Keratinocyte (primary cell): ENCODE measurements at regions not wholly inside any gene's neighbourhood (a gene's known extent, or its start where the extent isn't known, plus 50 kb on each side); places are given as distances from the start of the nearest gene placed in this dataset.

ENCODE experiments used
- DNase-seq: peaks from one replicate; pipeline ENCODE4 v3.0.0-alpha.2; 2011; ENCODE audit warnings: low read depth, missing footprints, low spot score
- FAIRE-seq: peaks from 2 replicates; lab custom pipeline; 2011; peaks lifted over from hg19 to GRCh38; lab: Jason Lieb, UNC
- H2AFZ ChIP-seq: 2 replicates; pipeline ENCODE4 v1.6.0; 2012; ENCODE audit warnings: low read length, control low read depth, inconsistent platforms; ENCODE audit not compliant: control insufficient read depth
- H3K27ac ChIP-seq: 2 replicates; pipeline ENCODE4 v1.5.1; 2011; ENCODE audit warnings: low read length; ENCODE audit not compliant: control insufficient read depth, insufficient read depth
- H3K27me3 ChIP-seq: 3 replicates; pipeline ENCODE4 v1.6.0; 2011; ENCODE audit warnings: low read length; ENCODE audit not compliant: control insufficient read depth, insufficient read depth; ENCODE audit errors: extremely low read depth
- H3K36me3 ChIP-seq, 2 experiments: 2 replicates in 1 of 2; 3 replicates in 1 of 2; pipeline ENCODE4 v1.5.1; 2011; ENCODE audit warnings: low read length in 2 of 2, mild to moderate bottlenecking in 1 of 2; ENCODE audit not compliant: control insufficient read depth in 2 of 2, insufficient read depth in 2 of 2; ENCODE audit errors: extremely low read depth in 1 of 2
- H3K4me1 ChIP-seq: 3 replicates; pipeline ENCODE4 v1.5.1; 2011; ENCODE audit warnings: low read length; ENCODE audit not compliant: control insufficient read depth, insufficient read depth; ENCODE audit errors: extremely low read depth
- H3K4me2 ChIP-seq: 3 replicates; pipeline ENCODE4 v1.6.0; 2011; ENCODE audit warnings: low read depth, low read length; ENCODE audit not compliant: control insufficient read depth, insufficient read depth; ENCODE audit errors: extremely low read depth
- H3K4me3 ChIP-seq, 3 experiments: fragments of 200-600 bp in 1 of 3; sonication (generic) in 1 of 3; 2 replicates in 2 of 3; 3 replicates in 1 of 3; pipeline ENCODE4 v1.5.1; 2011 to 2016; ENCODE audit warnings: low read length in 3 of 3, mild to moderate bottlenecking in 3 of 3, control low read depth in 2 of 3, inconsistent platforms in 1 of 3, low read depth in 1 of 3, mixed read lengths in 1 of 3, mixed run types in 1 of 3, moderate library complexity in 1 of 3; ENCODE audit not compliant: control insufficient read depth in 2 of 3, insufficient read depth in 2 of 3; ENCODE audit errors: extremely low read depth in 1 of 3
- H3K79me2 ChIP-seq: 2 replicates; pipeline ENCODE4 v1.6.0; 2012; ENCODE audit warnings: low read length; ENCODE audit not compliant: control insufficient read depth, insufficient read depth
- H3K9ac ChIP-seq: 3 replicates; pipeline ENCODE4 v1.6.0; 2011; ENCODE audit warnings: low read length; ENCODE audit not compliant: control insufficient read depth, insufficient read depth; ENCODE audit errors: extremely low read depth
- H3K9me1 ChIP-seq: 3 replicates; pipeline ENCODE4 v1.6.0; 2011; ENCODE audit warnings: low read length; ENCODE audit not compliant: control insufficient read depth, insufficient read depth; ENCODE audit errors: extremely low read depth
- H3K9me3 ChIP-seq: 2 replicates; pipeline ENCODE4 v1.5.1; 2012; ENCODE audit warnings: low read depth, low read length; ENCODE audit not compliant: control insufficient read depth
- H4K20me1 ChIP-seq: 3 replicates; pipeline ENCODE4 v1.6.0; 2011; ENCODE audit warnings: low read length; ENCODE audit not compliant: control insufficient read depth, insufficient read depth; ENCODE audit errors: extremely low read depth
- CTCF ChIP-seq, 3 experiments: IDR thresholded peaks in 1 of 3; conservative IDR thresholded peaks in 1 of 3; optimal IDR thresholded peaks in 1 of 3; 2 replicates in 2 of 3; 3 replicates in 1 of 3; pipeline versions ENCODE3 to v1.5.1; 2011; ENCODE audit warnings: low read length in 3 of 3, mild to moderate bottlenecking in 3 of 3, moderate library complexity in 2 of 3, control low read depth in 1 of 3, inconsistent platforms in 1 of 3; ENCODE audit not compliant: insufficient read depth in 2 of 3; ENCODE audit errors: extremely low read depth in 1 of 3
- EZH2 ChIP-seq: IDR thresholded peaks from one replicate; pipeline ENCODE4 v1.6.1; 2012; ENCODE audit warnings: inconsistent platforms, mild to moderate bottlenecking, low read length, moderate library complexity
- dilution Hi-C: fragments of 300-500 bp; cut with MboI; formaldehyde crosslinking; loops from one replicate; pipeline ENCODE4 v1.7.0; 2020; ENCODE audit warnings: low sequenced_read_pairs; ENCODE audit not compliant: extremely low pct_ligation_motif_present

GRCh38 chr20:48421547-48421946 lies 406.3 kb downstream of the PREX1 start:
- TF ChIP-seq EZH2, result no peak
- TF ChIP-seq CTCF (optimal IDR thresholded peaks at IDR 0.05 in 1 of 3, IDR thresholded peaks at IDR 0.05 in 1 of 3, conservative IDR thresholded peaks at IDR 0.05 in 1 of 3; ENCODE audit: extremely low read depth in 1 of 3, insufficient read depth in 2 of 3, low read length in 3 of 3), result peak in 1 of 3 experiments; percentile 32
- H3K9me1 ChIP-seq, result no peaks in the 10 kb centered on the region
- no peak for DNase-seq
- dilution Hi-C loops, result no loop called here
- no peak overlapping the region for H3K4me3 ChIP-seq
- H3K27me3 ChIP-seq, result no peaks in the 10 kb centered on the region
- H3K27ac ChIP-seq, result no peak overlapping the region
- H3K79me2 ChIP-seq, result no peaks in the 10 kb centered on the region
- H3K4me1 ChIP-seq, result no peaks in the 10 kb centered on the region
- no peak overlapping the region for H3K4me2 ChIP-seq
- H3K36me3 ChIP-seq, result no peaks in the 10 kb centered on the region
- H2AFZ ChIP-seq, result no peak overlapping the region
- H3K9me3 ChIP-seq, result no peaks in the 10 kb centered on the region
- H4K20me1 ChIP-seq, result no peaks in the 10 kb centered on the region
- FAIRE-seq, result no peak
- no peak overlapping the region for H3K9ac ChIP-seq

- no peak for DNase-seq
- FAIRE-seq, result no peak
- H2AFZ ChIP-seq, result no peak overlapping the region
- dilution Hi-C loops, result no loop called here
- H3K4me3 ChIP-seq, result no peak overlapping the region
- H3K27me3 ChIP-seq, result no peaks in the 10 kb centered on the region
- no peaks in the 10 kb centered on the region for H3K79me2 ChIP-seq
- H3K9ac ChIP-seq, result no peak overlapping the region
- no peak overlapping the region for H3K27ac ChIP-seq
- no peak overlapping the region for H3K4me2 ChIP-seq
- no peaks in the 10 kb centered on the region for H4K20me1 ChIP-seq
- H3K9me3 ChIP-seq, result no peaks in the 10 kb centered on the region
- H3K36me3 ChIP-seq, result no peaks in the 10 kb centered on the region
- TF ChIP-seq EZH2, result no peak
- TF ChIP-seq CTCF (optimal IDR thresholded peaks at IDR 0.05 in 1 of 3, IDR thresholded peaks at IDR 0.05 in 1 of 3, conservative IDR thresholded peaks at IDR 0.05 in 1 of 3; ENCODE audit: extremely low read depth in 1 of 3, insufficient read depth in 2 of 3, low read length in 3 of 3), result no peak
- no peaks in the 10 kb centered on the region for H3K9me1 ChIP-seq
- no peaks in the 10 kb centered on the region for H3K4me1 ChIP-seq
These were observed 407.6 kb downstream of the PREX1 start for GRCh38 chr20:48420176-48420575.
